T-helper 1 cell treated with Interleukin-12 subunit alpha and Interleukin-12 subunit beta and Interleukin-4 antibody, amounts not matched to agents 30 ng/mL and 1 ng/mL, for 36 hours (primary cell): ENCODE measurements at regions not wholly inside any gene's neighbourhood (a gene's known extent, or its start where the extent isn't known, plus 50 kb on each side); places are given as distances from the start of the nearest gene placed in this dataset.

Experiments
- intact Hi-C: fragments of 100-400 bp; cut with micrococcal nuclease; formaldehyde crosslinking; loops from one replicate; pipeline ENCODE4 v1.15.1; 2024

GRCh38 chr10:65301181-65301580 lies 1624.7 kb upstream of the LRRTM3 start:
- intact Hi-C loops: no loop called here

- intact Hi-C loops: no loop called here
Observed at GRCh38 chr10:65306201-65306600, 1619.6 kb upstream of the LRRTM3 start.

GRCh38 chr10:65312876-65313275 lies 1613.0 kb upstream of the LRRTM3 start:
- intact Hi-C loops: no loop called here

GRCh38 chr10:65313406-65313805 lies 1612.4 kb upstream of the LRRTM3 start:
- intact Hi-C loops: no loop called here

- intact Hi-C loops: no loop called here
Observed at GRCh38 chr10:65314253-65314652, 1611.6 kb upstream of the LRRTM3 start.

GRCh38 chr10:65319493-65319892 lies 1606.3 kb upstream of the LRRTM3 start:
- intact Hi-C loops: no loop called here

GRCh38 chr10:65320236-65321026 lies 1605.4 kb upstream of the LRRTM3 start:
- intact Hi-C loops: no loop called here

- intact Hi-C loops: no loop called here
Observed at GRCh38 chr10:65323802-65324201, 1602.0 kb upstream of the LRRTM3 start.

GRCh38 chr10:65325913-65326312 lies 1599.9 kb upstream of the LRRTM3 start:
- intact Hi-C loops: no loop called here

GRCh38 chr10:65328486-65328885 lies 1597.3 kb upstream of the LRRTM3 start:
- intact Hi-C loops: no loop called here

GRCh38 chr10:65335311-65335710 lies 1590.5 kb upstream of the LRRTM3 start:
- intact Hi-C loops: no loop called here

- intact Hi-C loops: no loop called here
Observed at GRCh38 chr10:65340340-65340739, 1585.5 kb upstream of the LRRTM3 start.

- intact Hi-C loops: no loop called here
Observed at GRCh38 chr10:65341323-65341925, 1584.4 kb upstream of the LRRTM3 start.

- intact Hi-C loops: no loop called here
Observed at GRCh38 chr10:65342245-65342644, 1583.6 kb upstream of the LRRTM3 start.

GRCh38 chr10:65346466-65346865 lies 1579.4 kb upstream of the LRRTM3 start:
- intact Hi-C loops: no loop called here

- intact Hi-C loops: no loop called here
Observed at GRCh38 chr10:65348637-65349036, 1577.2 kb upstream of the LRRTM3 start.

- intact Hi-C loops: no loop called here
Observed at GRCh38 chr10:65350611-65351010, 1575.2 kb upstream of the LRRTM3 start.

- intact Hi-C loops: no loop called here
Observed at GRCh38 chr10:65355141-65355680, 1570.6 kb upstream of the LRRTM3 start.

- intact Hi-C loops: no loop called here
Observed at GRCh38 chr10:65358565-65358964, 1567.3 kb upstream of the LRRTM3 start.

- intact Hi-C loops: no loop called here
Observed at GRCh38 chr10:65360497-65360896, 1565.3 kb upstream of the LRRTM3 start.

- intact Hi-C loops: no loop called here
Observed at GRCh38 chr10:65365878-65366277, 1560.0 kb upstream of the LRRTM3 start.

GRCh38 chr10:65367706-65368105 lies 1558.1 kb upstream of the LRRTM3 start:
- intact Hi-C loops: no loop called here

- intact Hi-C loops: no loop called here
Observed at GRCh38 chr10:65375528-65375927, 1550.3 kb upstream of the LRRTM3 start.
